ENCODE measurements at regions not wholly inside any gene's neighbourhood (a gene's known extent, or its start where the extent isn't known, plus 50 kb on each side); places are given as distances from the start of the nearest gene placed in this dataset.

GRCh38 chr17:77444628-77444983 lies 303.8 kb downstream of the SEC14L1 start:
- no peak for DNase-seq (ENCODE audit: low read depth in 3 of 3)

GRCh38 chr17:77444984-77445759 lies 304.4 kb downstream of the SEC14L1 start:
- peak in 2 of 3 donors; percentile 64 to 73 for DNase-seq (ENCODE audit: low read depth in 3 of 3)

- DNase-seq (ENCODE audit: low read depth in 3 of 3), result no peak
Observed at GRCh38 chr17:77445760-77446532, 305.2 kb downstream of the SEC14L1 start.

- DNase-seq (ENCODE audit: low read depth in 3 of 3), result no peak
Observed at GRCh38 chr17:77446940-77447634, 306.3 kb downstream of the SEC14L1 start.

GRCh38 chr17:77449373-77449907 lies 308.7 kb downstream of the SEC14L1 start:
- DNase-seq (ENCODE audit: low read depth in 3 of 3), result no peak

- DNase-seq (ENCODE audit: low read depth in 3 of 3), result no peak
Observed at GRCh38 chr17:77449908-77450741, 309.4 kb downstream of the SEC14L1 start.

GRCh38 chr17:77450742-77451244 lies 310.0 kb downstream of the SEC14L1 start:
- no peak for DNase-seq (ENCODE audit: low read depth in 3 of 3)

GRCh38 chr17:77451245-77451893 lies 310.6 kb downstream of the SEC14L1 start:
- no peak for DNase-seq (ENCODE audit: low read depth in 3 of 3)

- DNase-seq (ENCODE audit: low read depth in 3 of 3), result no peak
Observed at GRCh38 chr17:77451894-77452852, 311.4 kb downstream of the SEC14L1 start.

GRCh38 chr17:77453613-77454241 lies 313.0 kb downstream of the SEC14L1 start:
- no peak for DNase-seq (ENCODE audit: low read depth in 3 of 3)

GRCh38 chr17:77454242-77455095 lies 313.7 kb downstream of the SEC14L1 start:
- no peak for DNase-seq (ENCODE audit: low read depth in 3 of 3)

GRCh38 chr17:77455111-77455890 lies 314.5 kb downstream of the SEC14L1 start:
- DNase-seq (ENCODE audit: low read depth in 3 of 3), result no peak

- DNase-seq (ENCODE audit: low read depth in 3 of 3), result no peak
Observed at GRCh38 chr17:77455891-77456260, 315.1 kb downstream of the SEC14L1 start.

GRCh38 chr17:77456271-77456950 lies 315.6 kb downstream of the SEC14L1 start:
- DNase-seq (ENCODE audit: low read depth in 3 of 3), result no peak

GRCh38 chr17:77456951-77457548 lies 316.3 kb downstream of the SEC14L1 start:
- no peak for DNase-seq (ENCODE audit: low read depth in 3 of 3)

GRCh38 chr17:77457572-77458201 lies 316.9 kb downstream of the SEC14L1 start:
- no peak for DNase-seq (ENCODE audit: low read depth in 3 of 3)

Data from stimulated activated CD4-positive, alpha-beta T cell treated with anti-CD3 and anti-CD28 coated beads, TNF-alpha, amount 100 ng/mL, for 48 hours (primary cell).